GM21619 (cell line): ENCODE measurements at regions not wholly inside any gene's neighbourhood (a gene's known extent, or its start where the extent isn't known, plus 50 kb on each side); places are given as distances from the start of the nearest gene placed in this dataset.

Experiments used
- ATAC-seq: cut with Tn5 transposase; IDR thresholded peaks from one replicate; pipeline ENCODE4 v1.9.1; 2021; ENCODE audit not compliant: unreplicated experiment

DNA sequence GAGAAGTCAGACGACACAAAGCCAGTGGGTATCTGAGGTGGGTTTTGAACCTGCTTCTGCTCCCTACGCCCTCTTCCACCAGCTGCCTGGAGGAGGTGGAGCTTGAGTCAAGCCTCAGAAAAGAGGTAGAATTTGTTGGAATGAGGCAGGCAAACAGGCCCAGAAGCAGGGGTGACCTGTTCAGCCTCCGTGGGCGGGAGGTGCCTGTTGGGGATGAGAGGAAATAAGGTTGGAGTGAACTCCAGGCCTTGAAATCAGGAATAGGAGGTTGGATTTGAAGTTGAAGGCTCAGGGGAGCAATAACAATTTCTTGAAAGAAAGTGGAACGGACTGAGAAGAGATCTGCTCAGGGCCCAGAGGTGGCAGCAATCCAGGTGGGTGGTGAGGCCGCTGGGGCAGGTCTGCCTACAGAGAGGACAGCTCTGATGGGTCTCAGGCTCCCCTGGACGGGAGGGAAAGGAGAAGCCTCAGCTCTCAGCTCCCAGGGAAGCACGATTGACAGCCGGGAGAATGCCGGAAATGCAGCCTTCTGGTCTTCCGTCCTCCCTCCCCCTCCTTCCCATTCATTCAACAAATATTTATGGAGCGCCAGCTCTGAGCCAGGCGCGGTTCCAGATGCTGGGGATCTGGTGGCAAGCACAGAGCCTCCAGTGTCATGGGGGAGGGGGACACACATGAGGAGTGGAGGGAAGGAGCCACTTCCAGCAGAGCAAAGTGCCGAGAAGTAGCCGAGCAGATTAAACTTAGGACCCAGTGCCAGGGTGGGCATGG, 61.9 kb upstream of the CIBAR2 start:
- ATAC-seq: no peak

DNA sequence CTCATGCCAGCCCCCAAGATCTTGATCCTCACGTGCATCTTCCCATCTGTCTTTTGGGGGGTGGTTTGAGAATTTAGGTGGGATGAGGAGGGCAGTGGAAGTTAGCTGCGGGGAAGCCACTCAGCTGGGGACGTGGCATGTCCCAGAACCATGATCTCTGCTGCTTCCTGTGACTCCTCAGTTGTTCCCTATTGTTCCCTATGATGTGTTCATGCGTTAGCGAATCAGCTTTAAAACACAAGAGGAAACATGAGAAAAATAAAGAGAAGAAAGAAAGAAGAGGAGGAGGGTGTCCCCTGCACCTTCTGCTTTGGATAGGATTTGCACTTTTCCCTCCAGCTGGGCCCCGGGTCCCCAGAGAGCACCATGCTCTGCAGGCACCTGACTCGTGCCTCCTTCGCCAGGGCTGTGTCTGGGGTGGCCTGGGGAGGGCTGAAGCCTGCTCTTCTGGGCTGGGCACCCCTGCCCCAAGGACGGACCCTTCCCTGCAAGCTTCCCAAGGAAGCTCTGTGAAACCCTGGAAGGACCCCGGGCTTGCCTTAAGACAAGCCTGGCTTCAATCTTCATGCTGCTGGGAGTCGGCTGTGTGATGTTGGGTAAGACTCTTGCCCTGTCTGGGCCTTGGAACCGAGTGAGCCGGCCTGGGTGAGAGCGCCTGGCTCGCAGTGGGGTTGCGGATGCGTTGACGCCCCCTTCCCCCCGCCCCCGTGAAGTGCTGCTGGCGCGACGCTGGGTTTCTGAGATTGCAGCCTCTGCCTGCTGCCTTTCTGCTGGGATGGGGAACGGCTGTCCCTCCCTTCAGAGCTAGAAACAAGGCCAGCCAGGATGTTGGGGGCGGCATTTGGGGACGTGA, 62.8 kb upstream of the CIBAR2 start:
- no peak for ATAC-seq

- no peak for ATAC-seq
These were observed 63.5 kb upstream of the CIBAR2 start for GRCh38 chr16:85175724-85176233.

- no peak for ATAC-seq
These were observed 64.5 kb upstream of the CIBAR2 start for GRCh38 chr16:85176541-85177447.

- ATAC-seq: no peak
These were observed 65.2 kb upstream of the CIBAR2 start for GRCh38 chr16:85177448-85177846.

DNA sequence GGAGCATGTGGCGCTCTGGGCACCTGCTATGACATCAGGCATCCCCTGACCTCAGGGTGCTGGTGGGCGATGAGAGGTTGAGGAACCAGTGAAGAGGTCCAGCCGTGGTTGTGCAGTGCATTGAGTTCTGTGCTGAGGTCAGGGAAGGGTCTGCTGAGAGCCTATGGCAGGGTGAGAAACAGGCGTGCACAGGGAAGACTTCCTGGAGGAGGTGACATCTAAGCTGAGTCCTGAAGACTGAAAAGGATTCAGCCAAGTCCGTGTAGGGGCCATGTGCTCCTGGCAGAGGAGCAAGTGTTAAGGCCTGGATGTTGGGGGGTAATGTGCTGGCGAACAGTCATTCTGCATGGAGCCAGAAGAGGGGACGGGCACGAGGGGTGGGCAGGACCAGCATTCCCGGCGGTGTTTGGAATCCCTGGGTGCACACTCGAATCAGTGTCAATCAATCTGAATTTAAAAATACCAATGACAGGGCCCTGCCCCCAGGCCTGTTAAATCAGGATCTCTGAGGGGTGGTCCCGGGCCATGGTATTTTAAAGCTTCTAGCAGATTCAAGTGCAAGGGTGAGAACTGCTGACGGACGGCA, 65.8 kb upstream of the CIBAR2 start:
- no peak for ATAC-seq

- no peak for ATAC-seq
These were observed 66.3 kb upstream of the CIBAR2 start for GRCh38 chr16:85178596-85178995.

- ATAC-seq: no peak
These were observed 67.2 kb upstream of the CIBAR2 start for GRCh38 chr16:85179344-85180046.

DNA sequence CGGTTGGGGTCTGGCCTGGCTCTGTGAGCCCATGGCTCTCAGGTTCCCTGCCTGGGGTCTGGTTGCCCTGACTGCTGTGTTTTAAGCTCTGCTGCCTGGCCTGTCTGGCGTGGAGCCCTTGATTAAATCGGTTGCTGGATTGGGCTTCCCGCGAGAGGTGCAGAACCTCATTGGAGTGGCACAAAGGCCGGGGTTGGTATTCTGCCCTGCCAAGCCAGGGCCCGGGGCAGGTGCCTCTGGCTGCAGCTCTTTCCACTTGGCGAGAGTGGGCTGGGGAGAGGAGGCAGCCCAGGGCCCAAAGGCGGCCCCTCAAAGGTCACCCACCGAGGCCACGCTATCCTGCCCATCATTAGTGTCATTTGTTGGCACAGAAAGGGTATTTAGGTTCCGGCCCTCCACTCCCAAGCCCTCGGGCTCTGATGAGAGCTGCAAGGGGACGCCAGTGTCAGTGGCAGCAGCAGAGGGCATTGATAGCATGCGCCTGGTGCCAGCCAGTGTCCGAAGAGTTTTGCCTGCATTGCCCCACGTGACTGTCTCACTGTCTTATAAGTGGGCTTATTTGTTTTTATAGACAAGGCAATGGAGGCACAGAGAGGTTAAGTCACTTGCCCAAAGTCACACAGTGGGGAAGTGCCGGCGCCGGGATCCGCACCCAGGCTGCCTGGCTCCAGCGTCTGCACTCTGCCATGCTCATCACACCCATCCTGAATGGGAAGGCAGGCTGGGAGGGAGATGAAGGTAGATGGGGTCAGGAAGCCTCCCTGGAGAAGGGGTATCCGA, 68.0 kb upstream of the CIBAR2 start:
- ATAC-seq: no peak

- no peak for ATAC-seq
These were observed 68.8 kb upstream of the CIBAR2 start for GRCh38 chr16:85180827-85181738.

DNA sequence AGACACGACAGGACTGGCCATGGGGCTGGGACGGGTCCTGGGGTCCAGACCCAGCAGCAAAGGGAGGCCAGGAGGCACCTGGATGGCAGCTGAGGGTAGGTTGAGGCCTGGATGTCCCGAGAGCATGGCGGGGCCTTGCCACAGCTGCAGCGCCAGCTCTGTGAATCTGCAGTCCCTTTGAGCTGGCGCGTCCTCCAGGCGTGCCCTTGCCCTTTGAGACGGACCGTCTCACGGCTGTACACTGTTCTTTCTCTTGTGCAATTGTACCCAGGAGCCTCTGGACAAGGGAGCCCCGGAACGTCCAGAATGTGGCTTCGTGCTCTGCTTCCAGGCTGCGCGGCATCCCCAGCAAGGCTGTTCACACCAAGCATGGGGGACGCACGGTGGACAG, 69.5 kb upstream of the CIBAR2 start:
- ATAC-seq: no peak

DNA sequence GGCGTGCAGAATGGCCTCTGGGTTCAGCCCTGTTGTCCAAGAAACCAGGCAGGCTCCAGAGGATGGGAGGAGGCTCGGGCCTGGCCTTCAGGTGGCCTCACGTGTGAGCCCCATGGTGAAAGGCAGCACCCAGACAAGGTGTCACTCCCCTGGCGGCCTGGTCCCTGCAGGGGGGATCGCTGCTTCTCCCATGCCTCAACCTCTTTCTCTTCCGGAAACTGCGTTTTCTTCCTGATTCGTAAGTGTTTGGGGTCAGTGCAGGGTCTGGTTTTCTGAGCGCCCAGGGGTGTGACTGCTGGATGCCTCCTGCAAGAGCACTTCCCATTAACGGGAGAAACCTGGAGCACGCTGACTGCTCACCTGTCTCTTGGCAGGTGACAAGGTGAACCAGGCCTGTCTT, 70.0 kb upstream of the CIBAR2 start:
- ATAC-seq: no peak

- no peak for ATAC-seq
These were observed 70.5 kb upstream of the CIBAR2 start for GRCh38 chr16:85182774-85183173.

GRCh38 chr16:85183564-85183963, 71.3 kb upstream of the CIBAR2 start:
- no peak for ATAC-seq

DNA sequence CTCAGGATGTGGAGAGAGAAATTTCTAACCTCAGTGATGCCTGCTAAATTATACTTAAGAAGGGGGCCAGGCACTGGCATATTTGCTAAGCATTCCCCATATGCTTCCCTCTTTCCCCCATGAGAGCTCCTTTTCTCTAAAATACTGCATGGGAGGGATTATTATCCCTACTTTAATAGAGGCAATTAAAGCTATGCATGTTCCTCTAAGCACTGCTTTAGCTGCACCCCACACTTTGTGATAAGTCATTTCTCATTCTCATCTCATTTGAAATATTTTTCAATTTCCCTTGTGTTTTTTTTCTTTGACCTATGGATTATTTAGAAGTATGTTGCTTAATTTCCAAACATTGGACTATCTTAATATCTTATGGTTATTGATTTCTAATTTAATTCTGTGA, 72.1 kb upstream of the CIBAR2 start:
- no peak for ATAC-seq

DNA sequence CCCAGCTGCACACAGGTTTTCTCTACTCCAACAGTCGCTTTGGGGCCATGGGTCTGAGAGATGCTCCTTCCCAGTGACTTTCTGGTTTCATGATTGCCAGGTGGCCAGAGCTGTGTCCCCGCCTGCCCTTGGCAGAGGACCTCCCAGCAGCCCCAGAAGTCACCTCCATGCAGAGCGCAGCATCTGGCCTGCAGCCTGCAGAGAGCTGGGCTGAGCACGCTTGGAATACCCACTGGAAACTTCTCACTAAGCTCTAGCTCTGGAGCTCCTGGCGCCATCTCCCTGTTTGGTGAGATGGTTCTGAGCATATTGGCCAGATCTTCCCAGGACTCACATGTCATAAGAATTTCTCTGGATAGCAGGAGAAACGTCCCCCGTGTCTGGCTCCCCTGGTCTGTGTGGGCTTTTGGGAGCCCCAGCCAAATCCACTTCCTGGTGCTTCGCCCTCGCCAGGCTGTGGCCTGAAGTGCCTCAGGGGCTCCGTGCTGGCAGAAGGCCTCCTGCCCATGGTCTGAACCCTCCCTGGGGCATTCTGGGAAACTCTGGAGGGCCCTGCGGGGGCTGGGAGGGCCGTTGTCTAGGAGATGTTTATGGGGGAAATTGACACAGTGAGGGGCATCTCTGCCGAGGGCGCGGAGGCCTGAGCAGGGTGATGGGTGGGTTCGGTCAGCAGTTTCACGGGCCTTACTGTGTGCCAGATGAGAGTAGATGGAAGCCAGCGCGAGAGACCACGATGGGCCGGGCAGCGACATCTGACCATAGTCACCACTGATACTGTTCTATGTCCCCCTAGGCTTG, 73.2 kb upstream of the CIBAR2 start:
- no peak for ATAC-seq

DNA sequence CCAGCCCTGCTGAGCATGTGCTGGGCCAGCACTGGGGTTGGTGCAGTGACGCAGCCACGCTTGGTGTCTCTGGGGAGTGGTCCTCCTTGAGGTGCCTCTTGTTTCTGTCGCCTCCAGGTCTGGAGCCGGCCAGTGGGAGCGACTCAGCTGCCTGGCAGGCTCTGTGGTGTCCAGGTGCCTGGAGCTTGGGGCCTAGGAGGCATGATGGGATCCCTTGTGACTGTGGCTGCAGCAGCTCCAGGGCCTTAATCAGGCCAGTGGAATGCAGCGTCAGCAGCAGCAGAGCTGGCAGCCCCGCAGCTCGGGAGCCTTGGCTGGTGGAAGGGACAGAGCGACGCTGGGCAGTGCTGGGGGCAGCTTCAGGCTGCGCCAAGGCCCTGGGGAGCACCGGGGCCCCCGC, 74.7 kb upstream of the CIBAR2 start:
- ATAC-seq: no peak

DNA sequence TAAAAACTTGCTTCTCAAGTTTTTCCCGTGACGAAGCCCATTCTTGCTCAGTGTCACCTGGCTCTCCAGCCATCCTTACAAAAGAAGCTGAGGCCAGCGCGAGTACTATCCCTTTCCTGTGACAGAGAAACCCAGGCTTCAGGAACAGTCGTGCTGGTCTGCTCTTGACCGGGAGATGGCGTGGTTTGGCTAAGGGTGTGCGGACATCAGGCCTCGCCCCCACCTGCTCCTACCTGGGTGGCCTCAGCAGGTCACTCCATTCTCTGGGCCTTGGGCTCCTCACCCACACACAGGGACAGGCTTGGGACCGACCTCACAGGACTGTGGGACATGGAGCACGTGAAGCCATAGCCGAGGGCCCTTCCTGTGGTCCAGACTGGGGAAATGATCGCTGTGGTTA, 75.2 kb upstream of the CIBAR2 start:
- no peak for ATAC-seq
